Fibroblast of skin of back (primary cell): ENCODE measurements at regions not wholly inside any gene's neighbourhood (a gene's known extent, or its start where the extent isn't known, plus 50 kb on each side); places are given as distances from the start of the nearest gene placed in this dataset.
"Not testable (repeated sequence)": the region's sequence is repeated elsewhere in the genome, so short reads cannot be mapped to it uniquely, and the experiment has no call there.

Experiments used
- DNase-seq: peaks from one replicate; pipeline ENCODE4 v3.0.0-alpha.2; 2013

DNA sequence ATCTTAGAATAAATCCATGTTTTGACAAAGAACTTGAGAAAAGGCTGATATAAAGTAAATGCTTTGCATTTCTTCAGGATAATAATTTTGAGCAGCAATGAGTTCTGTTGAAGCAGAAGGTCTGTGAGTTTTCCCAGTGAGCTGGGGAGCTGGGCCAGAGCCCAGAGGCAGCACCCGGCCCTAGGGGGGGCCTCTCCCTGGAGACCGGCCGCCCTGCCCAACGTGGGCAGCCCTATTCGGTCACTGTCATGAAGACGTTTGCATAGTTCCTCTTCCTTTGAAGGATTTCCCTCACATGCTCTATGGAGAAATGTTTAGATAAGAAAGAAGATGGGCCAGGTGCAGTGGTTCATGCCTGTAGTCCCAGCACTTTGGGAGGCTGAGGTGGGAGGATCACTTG lies 404.8 kb downstream of the THBS2 start:
- DNase-seq = no peak

DNA sequence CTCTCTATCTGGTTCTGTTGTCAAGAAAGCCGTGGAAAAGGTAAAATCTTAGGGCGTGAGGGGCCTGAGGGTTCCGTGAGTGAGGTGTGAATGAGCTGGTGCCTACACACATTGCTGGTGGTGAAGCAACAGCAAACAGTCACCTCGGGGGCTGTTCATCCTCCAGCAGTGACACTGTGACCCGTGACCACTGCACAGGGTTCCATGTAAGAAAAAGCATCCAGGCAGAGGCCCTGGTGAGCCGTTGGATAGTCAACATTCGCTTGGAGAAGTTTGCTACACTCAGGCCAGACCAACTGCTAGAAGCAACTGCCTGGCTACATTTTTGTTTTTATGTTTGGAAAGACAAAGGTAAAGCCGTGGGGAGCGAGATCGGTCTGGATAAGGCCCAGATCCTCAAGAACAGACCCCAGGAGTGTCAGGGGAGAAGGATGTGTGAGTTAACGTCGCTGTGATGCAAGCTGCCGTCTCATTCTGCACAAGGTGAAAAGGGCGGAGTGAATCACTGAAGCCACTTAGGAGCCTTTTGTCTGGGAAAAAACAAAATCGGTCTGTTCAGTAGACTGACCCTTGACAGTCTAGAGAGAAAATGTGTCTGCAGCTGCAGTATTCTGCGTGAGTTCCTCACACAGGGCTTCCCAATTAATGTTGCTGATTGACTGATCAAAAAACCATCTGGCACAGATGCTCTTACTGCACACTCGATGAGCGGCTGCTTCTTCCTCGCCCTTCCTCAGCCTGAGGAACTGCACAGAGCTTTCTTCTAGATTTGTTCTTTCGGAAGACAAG lies 404.0 kb downstream of the SMOC2 start:
- no peak for DNase-seq

DNA sequence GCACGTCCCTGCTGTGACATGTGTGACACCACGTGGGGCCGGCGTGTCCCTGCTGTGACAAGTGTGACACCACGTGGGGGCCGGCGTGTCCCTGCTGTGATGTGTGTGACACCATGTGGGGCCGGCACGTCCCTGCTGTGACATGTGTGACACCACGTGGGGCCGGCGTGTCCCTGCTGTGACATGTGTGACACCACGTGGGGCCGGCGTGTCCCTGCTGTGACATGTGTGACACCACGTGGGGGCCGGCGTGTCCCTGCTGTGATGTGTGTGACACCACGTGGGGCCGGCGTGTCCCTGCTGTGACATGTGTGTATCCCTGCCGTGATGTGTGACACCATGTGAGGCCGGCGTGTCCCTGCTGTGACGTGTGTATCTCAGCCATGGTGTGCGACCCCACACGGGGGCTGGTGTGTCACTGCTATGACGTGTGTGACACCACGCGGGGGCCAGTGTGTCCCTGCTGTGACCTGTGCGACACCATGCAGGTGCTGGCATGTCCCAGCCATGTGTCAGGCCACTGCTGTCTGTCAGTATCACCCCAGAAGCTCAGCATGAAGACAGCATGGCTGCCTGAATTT lies 401.7 kb downstream of the SMOC2 start:
- DNase-seq = not testable (repeated sequence)

DNA sequence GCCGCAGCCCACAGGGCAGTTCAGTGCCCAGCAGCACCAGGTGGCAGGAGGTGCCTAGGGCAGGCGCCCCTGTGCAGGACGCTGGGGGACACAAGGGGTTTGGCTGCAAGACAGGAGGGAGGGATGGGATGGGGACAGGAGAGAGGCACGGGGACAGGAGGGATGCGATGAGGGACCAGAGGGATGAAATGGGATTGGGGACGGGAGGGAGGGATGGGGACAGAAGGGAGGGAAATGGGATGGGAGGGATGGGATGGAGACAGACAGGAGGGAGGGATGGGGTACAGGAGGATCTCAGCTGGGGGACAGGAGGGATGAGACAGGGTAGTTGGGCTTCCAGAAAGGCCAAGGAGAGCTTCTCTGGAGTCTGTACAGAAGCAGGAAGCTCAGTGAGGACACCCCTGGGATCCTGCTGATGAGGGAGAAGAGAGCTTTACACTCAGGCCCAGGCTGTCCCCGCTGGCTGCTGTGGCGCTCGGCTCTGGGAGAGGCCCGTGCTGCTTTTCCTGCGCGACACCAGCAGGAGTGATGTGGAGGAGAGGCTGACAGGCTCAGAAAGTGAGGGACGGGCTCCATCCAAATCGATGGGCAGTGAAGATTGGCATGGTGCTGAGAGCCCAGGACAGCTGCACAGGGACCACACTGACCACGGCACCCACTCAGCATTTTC lies 400.8 kb downstream of the SMOC2 start:
- DNase-seq = no peak

DNA sequence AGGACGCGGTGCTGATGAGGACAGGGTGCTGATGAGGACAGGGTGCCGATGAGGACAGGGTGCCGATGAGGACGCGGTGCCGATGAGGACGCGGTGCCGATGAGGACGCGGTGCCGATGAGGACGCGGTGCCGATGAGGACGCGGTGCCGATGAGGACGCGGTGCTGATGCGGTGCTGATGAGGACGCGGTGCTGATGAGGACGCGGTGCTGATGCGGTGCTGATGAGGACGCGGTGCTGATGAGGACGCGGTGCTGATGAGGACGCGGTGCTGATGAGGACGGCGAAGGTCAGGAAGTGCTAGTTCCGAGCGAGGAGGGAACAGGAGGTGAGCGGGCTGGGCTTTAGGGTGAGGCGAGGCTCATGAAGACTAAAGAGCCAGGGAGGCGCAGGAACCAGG lies 399.9 kb downstream of the SMOC2 start:
- not testable (repeated sequence) for DNase-seq

DNA sequence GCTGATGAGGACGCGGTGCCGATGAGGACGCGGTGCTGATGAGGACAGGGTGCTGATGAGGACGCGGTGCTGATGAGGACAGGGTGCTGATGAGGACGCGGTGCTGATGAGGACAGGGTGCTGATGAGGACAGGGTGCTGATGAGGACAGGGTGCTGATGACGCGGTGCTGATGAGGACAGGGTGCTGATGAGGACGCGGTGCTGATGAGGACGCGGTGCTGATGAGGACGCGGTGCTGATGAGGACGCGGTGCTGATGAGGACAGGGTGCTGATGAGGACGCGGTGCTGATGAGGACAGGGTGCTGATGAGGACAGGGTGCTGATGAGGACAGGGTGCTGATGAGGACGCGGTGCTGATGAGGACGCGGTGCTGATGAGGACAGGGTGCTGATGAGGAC lies 399.3 kb downstream of the SMOC2 start:
- DNase-seq = not testable (repeated sequence)

DNA sequence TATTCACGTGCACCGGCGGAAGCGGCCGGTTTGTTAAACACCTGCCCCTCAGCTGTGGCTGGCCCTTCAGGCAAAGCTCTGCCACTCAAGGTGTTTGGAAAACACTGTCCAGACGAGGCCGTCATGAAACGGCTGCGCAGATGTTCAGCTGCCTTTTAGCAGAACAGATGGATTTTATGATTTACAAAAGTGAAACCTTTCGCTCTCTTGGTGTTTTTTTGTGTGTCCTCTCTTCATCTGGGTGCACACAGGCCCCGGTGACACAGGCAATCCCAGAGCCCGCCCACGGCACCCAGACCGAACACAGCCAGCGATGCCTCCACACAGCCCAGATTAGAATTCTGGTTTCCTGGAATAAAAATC lies 397.0 kb downstream of the SMOC2 start:
- DNase-seq = no peak

DNA sequence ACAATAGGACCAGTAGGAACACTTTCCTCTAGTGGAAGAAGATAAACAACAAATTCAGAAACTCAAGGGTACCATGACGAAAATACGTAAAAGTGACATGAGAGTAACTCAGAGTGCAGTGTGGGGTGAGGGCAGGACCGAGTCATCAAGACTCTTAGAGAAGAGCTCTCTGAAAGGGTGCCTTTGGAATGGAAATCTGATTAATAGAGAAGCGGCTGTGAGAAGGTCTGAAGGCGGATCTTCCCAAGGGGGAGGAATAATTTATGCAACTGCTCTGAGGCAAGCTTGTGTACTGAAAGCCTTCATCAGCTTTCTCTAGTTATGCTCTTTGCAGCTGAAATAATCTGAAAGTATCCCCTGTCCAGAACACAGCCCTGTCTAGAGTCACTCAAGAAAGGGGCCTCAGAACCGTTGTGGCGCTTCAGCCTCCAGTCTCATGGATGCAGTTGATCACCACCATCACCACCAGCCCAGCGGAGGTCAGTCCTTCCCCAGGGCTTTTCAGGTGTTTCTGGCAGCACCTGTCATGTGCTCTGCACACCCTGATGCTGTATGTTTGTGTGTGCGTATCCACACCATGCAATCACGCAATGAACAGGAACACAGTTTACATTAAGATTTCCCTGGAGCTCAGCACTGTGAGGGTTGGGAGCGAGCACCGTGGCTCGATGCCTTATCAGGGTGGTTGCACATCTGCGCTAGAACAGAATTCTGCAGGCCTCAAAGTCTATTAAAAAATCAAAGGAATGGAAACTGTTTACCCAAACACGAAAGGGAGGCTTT lies 396.5 kb downstream of the SMOC2 start:
- DNase-seq = peak; percentile 21

DNA sequence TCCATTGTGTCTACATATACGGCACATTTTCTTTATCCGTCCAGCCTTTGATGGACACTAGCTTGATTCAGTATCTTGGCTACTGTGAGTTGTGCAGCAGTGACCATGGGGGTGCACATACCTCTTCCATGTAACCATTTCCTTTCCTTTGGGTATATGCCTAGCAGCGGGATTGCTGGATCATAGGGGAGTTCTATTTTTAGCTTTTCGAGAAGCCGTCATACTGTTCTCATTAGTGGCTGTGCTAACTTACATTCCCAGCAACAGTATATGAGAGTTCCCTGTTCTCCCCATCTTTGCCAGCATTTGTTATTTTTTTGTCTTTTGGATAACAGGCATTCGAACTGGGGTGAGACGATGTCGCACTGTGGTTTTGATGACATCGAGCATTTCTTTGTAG lies 395.0 kb downstream of the SMOC2 start:
- peak; percentile 63 for DNase-seq

DNA sequence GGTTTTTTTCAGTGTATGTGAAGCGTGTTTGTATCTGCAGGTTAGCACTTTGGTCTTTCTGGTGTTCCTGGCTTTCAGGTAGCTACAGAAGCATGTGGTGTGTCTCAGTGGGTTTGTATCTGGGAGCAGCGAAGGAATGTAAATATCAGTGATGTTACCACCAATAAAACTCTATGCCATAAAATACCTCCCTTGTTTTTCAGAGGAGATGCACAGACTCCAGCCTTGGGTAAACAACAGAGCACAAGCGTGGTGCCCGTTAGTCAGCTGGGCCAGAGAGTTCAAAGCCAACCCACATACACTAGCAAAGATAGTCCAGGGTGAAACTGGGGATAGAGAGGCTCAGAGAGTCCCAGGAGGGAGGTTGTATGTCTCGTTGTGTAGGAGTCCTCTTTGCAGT lies 393.8 kb downstream of the SMOC2 start:
- no peak for DNase-seq

DNA sequence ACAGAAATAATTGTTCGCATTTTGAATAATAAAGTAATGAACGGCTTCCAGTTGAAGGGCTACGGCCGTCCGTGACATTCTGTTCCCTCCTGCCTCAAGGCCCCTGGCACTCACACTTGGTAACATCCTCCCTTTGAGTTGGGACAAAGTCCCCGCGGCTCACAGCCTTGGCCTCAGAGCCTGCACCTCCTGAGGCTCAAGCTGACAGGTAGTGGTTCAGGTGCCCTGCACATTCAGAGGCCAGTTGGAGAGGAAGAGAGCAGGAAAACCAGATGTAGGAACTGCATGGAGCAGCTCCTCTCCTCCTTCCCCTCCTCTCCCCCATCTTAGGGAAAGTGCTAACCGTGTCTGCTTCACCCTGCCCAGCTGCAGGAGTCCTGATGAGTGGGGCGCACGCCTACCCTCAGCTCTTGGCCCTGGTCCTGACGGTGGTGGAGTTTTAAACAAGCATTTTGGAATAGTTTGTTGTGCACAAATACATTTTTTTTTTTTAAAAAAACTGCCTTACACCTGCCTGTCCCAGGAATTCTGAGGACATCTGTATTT lies 393.1 kb downstream of the SMOC2 start:
- no peak for DNase-seq

DNA sequence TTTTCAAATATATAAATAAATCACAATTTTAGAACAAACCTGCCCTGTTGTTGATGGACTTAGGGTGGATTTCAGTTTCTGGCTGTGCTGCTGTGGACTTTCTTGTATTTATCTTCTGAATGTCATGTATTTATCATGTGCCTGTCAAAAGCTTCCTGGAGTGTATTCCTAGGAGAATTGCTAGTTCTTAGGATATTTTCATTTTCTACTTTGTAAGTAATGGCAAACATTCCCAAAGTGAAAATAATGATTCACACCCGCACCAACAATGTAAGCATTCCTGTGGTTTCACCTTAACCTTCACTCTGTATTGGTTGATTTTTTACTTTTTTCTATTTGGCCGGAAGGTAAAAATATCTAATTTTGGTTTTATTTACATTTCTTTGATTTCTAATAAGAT lies 387.8 kb downstream of the SMOC2 start:
- peak; percentile 62 for DNase-seq

DNA sequence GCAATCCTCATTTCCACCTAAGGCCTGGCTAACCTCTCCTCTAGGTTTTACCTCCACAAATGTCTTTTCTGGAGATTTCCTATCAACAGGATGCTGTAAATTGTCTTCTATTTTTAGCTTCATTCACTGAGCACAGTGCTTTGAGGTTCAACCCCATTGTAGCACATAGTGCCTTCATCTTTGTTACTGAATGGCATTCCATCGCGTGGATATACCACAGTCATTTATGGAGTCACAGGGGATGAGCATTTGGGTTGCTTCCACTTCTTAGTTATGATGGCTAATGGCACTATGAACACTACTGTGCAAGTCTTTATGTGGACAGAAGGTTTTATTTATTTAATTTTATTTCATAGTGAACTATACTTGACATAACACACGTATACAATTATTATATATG lies 387.1 kb downstream of the SMOC2 start:
- no peak for DNase-seq

DNA sequence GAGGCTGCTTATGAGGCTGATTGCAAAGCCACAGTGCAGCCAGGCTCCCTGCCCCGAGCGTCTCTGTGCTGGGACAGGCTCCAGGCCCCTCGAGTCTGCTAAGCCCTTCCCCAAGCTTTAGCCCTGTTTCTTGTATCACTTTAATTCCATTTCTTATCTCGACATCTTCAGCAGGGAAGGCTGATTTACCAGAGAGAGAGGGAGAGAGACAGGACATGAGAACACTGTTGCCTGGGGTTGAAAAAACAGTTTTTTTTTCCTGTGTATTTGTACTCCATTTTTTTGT lies 386.5 kb downstream of the SMOC2 start:
- DNase-seq = no peak

DNA sequence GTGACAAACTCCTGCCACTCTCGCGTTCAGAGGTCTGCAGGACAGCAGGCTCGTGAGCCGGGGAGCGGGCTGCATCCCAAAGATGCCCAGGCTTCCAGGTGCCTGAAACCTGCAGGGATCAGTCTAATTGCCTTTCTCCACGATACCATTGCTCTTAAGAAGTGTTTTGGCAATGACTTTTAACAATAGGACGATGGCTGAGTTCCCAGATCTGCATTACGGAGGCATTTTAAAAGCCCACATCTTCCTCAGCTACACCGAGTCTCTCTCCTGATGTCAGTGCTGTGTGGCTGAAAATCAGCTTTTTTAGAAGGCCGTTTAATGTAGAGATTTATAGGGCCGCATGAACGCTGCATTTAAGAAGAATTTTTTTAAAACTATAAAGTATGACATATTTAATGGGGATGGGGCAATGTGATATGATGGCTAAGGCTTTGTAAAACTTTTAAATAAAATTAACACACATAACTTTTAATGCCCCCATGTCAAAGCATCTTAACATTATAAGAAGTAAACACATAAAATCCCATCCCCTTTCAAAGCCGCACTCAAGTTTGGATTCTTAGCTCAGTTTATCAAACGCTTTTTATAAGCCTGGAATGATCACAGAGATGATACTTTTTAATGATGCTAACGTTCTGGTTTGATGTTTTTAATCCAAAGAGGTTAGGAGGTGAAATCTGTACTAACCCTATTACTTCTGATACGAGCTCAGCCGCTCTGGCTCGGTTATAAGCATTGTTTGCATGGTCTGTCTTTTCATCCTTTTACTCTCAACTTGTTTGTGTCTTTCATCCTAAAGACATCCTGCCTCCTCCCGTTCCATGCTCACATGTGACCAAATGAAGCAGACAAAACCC lies 386.0 kb downstream of the SMOC2 start:
- no peak for DNase-seq

DNA sequence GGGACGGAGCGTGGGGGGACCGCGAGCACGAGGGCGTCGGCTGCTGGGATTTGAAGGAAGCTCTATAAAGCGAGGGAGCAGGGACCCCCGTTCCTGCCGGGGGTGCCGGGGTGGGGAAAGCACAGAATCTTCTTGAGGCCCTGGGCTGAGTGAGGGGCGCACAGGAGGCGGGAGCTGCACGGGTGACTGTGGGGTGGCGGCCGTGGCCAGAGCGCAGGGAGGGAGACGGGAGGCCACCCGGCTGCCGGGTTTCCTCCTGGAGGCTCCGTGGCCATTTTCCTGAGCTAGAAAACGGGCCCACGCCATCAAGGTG lies 385.1 kb downstream of the SMOC2 start:
- DNase-seq = no peak

DNA sequence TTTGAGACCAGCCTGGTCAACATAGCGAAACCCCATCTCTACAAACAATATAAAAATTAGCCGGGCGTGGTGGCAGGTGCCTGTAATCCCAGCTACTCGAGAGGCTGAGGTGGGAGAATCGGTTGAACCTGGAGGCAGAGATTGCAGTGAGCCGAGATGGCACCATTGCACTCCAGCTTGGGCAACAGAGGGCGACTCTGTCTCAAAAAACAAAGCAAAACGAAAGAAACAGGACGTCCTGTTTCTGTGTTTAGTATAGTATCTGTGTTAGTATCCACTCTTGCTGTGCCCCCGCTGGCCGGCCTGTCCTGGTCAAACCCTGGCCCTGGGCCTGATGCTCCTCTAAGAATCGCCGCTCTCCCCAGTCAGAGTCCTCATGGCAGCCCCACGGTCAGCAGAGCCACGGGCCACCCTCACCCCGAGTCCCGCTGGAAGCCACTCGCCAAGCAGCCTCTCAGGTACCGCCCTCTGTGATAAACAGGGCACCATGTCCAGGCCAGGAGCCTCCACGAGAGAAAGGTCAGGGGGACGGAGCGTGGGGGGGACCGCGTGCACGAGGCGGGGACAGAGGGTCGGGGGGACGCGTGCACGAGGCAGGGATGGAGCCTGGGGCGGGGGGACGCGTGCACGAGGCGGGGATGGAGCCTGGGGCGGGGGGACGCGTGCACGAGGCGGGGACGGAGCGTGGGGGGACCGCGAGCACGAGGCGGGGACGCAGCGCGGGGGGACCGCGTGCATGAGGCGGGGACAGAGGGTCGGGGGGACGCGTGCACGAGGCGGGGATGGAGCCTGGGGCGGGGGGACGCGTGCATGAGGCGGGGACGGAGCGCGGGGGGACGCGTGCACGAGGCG lies 384.5 kb downstream of the SMOC2 start:
- no peak for DNase-seq

DNA sequence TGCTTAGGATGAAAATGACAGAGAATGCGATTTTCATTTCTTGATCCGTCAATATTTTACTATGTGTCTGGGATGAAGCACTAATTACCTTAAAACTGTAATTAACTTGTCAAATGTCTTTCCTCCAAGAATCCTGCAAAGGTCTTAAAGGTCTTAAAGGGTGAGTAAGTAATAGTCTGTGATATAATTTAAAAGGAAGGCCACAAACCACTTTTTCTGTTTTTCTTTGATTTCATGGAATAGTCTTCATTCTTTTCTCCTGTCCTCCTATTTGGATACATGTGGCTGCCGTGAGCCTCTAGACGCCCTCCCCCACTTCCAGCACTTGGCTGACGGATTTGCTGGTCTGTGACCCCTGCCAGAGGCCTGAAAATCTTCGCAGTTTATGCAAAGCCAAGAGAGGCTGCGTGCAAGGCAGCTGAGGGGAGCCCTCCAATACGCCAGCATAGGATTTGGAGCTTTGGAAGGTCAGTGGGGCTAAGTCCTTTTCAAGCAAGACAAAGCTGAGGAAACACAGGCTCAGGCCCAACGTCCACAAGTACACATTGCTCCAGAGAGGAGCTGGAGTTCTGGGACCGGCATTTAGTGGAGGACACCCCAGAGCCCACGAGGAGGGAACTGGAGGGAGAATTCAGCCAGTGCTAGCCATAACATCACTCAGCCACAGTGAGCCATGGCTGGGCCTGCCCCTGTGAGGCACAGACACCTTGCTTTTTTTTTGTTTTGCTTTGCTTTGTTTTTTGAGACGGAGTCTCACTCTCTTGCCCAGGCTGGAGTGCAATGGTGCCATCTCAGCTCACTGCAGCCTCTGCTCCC lies 382.6 kb downstream of the SMOC2 start:
- no peak for DNase-seq

DNA sequence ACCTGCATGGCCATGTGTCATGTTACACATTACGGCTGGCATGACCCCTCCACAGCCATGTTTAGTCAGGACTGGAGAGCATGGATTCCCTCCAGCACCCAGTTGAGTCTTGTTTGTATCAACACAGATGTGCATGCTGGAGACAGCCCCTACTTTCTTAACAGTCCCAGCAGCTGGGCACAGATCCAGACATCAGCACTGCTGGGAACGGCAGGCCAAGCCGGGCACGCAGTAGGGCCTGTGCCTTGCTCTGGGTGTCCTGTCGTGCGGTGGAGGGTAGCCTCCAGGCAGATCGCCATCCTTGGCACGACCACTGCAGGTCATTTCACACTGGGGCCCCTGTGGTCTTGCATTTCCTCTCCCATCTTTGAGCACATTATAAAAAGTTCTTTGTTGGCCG lies 381.4 kb downstream of the SMOC2 start:
- no peak for DNase-seq

DNA sequence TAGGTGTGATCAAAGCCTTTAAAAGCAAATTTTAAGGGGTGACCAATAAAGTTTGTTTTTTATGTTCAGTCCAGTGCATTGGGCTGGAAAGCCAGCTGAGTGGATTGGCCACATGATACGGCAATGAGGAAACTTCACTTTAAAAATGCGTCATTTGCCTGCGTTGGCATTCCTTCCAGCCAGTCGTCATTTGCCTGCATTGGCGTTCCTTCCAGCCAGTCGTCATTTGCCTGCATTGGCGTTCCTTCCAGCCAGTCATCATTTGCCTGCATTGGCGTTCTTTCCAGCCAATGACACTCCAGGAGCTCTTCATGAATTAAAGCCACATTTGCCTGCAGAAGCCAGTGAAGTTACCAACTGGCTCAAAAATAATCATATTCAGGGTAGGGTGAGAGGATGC lies 378.6 kb downstream of the SMOC2 start:
- no peak for DNase-seq
